Fibroblast of mammary gland (primary cell): ENCODE measurements at regions not wholly inside any gene's neighbourhood (a gene's known extent, or its start where the extent isn't known, plus 50 kb on each side); places are given as distances from the start of the nearest gene placed in this dataset.

ENCODE experiments used
- DNase-seq: peaks from one replicate; pipeline ENCODE4 v3.0.0-alpha.2; 2010; ENCODE audit warnings: low read depth
- H3K4me3 ChIP-seq: 2 replicates; pipeline ENCODE4 v1.5.1; 2011; ENCODE audit warnings: low read depth, mild to moderate bottlenecking, low read length, moderate library complexity; ENCODE audit not compliant: control insufficient read depth
- CTCF ChIP-seq: conservative IDR thresholded peaks from 2 replicates; pipeline ENCODE4 v1.5.1; 2011; ENCODE audit warnings: low read depth, low read length, inconsistent platforms; ENCODE audit not compliant: control insufficient read depth, insufficient read depth

DNA sequence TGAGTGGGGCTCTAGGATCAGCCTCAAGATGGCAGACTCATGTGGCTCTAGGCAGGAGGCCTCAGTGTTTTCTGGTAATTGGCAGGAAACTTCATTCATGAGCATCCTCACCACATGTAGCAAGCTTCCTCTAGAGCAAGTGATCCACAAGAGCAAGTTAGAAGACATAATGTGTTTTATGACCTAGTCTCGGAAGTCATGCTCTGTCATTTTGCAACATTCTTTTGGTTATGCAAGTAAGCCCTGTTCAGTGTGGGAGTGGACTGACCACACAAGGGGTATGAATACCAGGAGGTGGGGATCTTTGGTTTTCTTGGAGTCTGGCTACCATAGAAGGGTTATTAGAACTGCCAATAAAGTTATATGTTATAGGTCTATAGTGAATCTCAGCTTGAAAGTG, 66.8 kb upstream of the STK39 start:
- no peak for TF ChIP-seq CTCF
- H3K4me3 ChIP-seq: no peak overlapping the region
- DNase-seq: no peak

GRCh38 chr2:168315331-168316072, 68.1 kb upstream of the STK39 start:
- no peak for TF ChIP-seq CTCF
- H3K4me3 ChIP-seq: no peak overlapping the region
- DNase-seq: no peak

GRCh38 chr2:168316073-168316440, 68.7 kb upstream of the STK39 start:
- TF ChIP-seq CTCF: no peak
- DNase-seq: peak; percentile 12
- no peak overlapping the region for H3K4me3 ChIP-seq

DNA sequence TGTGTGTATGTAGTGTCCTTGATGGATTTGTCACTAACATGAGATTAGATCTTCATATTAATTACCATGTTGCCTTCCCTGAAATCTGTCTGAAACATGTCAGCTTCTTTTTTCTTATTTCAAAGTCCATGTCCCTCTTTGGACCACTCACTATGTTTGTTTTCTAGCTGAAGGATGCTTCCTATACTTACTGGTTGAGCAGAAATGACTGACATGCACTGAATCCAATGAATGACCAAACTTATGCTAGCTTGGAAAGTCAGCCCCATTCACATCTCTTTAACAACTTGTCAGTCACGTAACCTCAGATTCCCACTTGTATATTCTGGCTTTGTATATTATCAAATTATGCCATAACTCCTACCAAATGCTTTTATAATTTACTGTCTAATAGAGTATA, 69.9 kb upstream of the STK39 start:
- TF ChIP-seq CTCF: no peak
- DNase-seq: no peak
- H3K4me3 ChIP-seq: no peak overlapping the region

- DNase-seq: peak; percentile 43
- no peak for TF ChIP-seq CTCF
- H3K4me3 ChIP-seq: no peak overlapping the region
Observed at GRCh38 chr2:168320267-168320666, 72.9 kb upstream of the STK39 start.

GRCh38 chr2:168322325-168323007, 75.1 kb upstream of the STK39 start:
- H3K4me3 ChIP-seq: no peak overlapping the region
- no peak for TF ChIP-seq CTCF
- no peak for DNase-seq
